ENCODE measurements at regions not wholly inside any gene's neighbourhood (a gene's known extent, or its start where the extent isn't known, plus 50 kb on each side); places are given as distances from the start of the nearest gene placed in this dataset.
"Not testable (repeated sequence)": the region's sequence is repeated elsewhere in the genome, so short reads cannot be mapped to it uniquely, and the experiment has no call there.

DNA sequence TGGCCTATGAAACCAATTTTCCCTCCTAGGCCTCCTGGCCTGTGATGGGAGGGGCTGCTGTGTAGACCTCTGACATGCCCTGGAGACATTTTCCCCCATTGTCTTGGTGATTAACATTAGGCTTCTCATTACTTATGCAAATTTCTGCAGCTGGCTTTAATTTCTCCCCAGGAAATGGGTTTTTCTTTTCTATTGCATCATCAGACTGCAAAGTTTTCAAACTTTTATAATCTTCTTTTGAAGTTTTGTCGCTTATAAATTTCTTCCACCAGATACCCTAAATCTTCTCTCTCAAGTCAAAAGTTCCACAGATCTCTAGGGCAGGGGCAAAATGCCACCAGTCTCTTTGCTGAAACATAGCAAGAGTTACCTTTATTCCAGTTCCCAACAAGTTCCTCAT, 482.7 kb upstream of the DPP6 start:
- POLR2A ChIA-PET; ATAC-seq; H4K20me1 ChIP-seq (ENCODE audit: insufficient read depth, low read length); H3K4me2 ChIP-seq (ENCODE audit: low read depth, low read length); CTCF ChIA-PET (ENCODE audit: low intra/inter-chr PET ratio, low total read pairs); FAIRE-seq; H3K79me2 ChIP-seq (ENCODE audit: insufficient read depth, low read length); BruUV-seq (replicated peaks); H3K4me1 ChIP-seq (ENCODE audit: insufficient read depth, low read length); H3K36me3 ChIP-seq (replicated peaks in 1 of 2; ENCODE audit: control insufficient read depth in 1 of 2, insufficient read depth in 2 of 2, low read length in 2 of 2); DNase-seq (ENCODE audit: low spot score); intact Hi-C loops (cut with micrococcal nuclease; ENCODE audit: unreplicated experiment); H2AFZ ChIP-seq (ENCODE audit: low read length); H3K27me3 ChIP-seq (ENCODE audit: control insufficient read depth in 1 of 2, insufficient read depth in 2 of 2, low read length in 2 of 2); H3K9ac ChIP-seq (ENCODE audit: insufficient read depth, low read depth, low read length); H3K27ac ChIP-seq (ENCODE audit: extremely low read length, insufficient read depth, low read length); in situ Hi-C loops (cut with HindIII; ENCODE audit: extremely low pct_ligation_motif_present, low pct_unique_long_range_greater_than_20kb); H3K4me3 ChIP-seq (replicated peaks in 1 of 3; ENCODE audit: insufficient read depth in 1 of 3, low read depth in 2 of 3, low read length in 3 of 3): not testable (repeated sequence)
- peaks cover 92% of the 10 kb centered on the region for H3K9me3 ChIP-seq (ENCODE audit: low read length)
- WGBS (ENCODE audit: low lambda C conversion rate), result 0% methylated on average over 1 of the region's 1 CpG

- BruUV-seq (replicated peaks), result no TSS peak
- intact Hi-C loops (cut with micrococcal nuclease; ENCODE audit: unreplicated experiment) (no loop called here), in situ Hi-C loops (cut with HindIII; ENCODE audit: extremely low pct_ligation_motif_present, low pct_unique_long_range_greater_than_20kb) (no loop called here)
- Histone ChIP-seq H3K4me1 (ENCODE audit: insufficient read depth, low read length) (no peaks in the 10 kb centered on the region), H3K9me3 (ENCODE audit: low read length) (peaks cover 89% of the 10 kb centered on the region), H3K79me2 (ENCODE audit: insufficient read depth, low read length) (no peaks in the 10 kb centered on the region), H3K4me2 (ENCODE audit: low read depth, low read length) (no peak overlapping the region), H3K4me3 (replicated peaks in 1 of 3; ENCODE audit: insufficient read depth in 1 of 3, low read depth in 2 of 3, low read length in 3 of 3) (no peak overlapping the region), H3K9ac (ENCODE audit: insufficient read depth, low read depth, low read length) (no peak overlapping the region), H3K27ac (ENCODE audit: extremely low read length, insufficient read depth, low read length) (no peak overlapping the region), H4K20me1 (ENCODE audit: insufficient read depth, low read length) (no peaks in the 10 kb centered on the region), H2AFZ (ENCODE audit: low read length) (no peak overlapping the region), H3K27me3 (ENCODE audit: control insufficient read depth in 1 of 2, insufficient read depth in 2 of 2, low read length in 2 of 2) (no peaks in the 10 kb centered on the region), H3K36me3 (replicated peaks in 1 of 2; ENCODE audit: control insufficient read depth in 1 of 2, insufficient read depth in 2 of 2, low read length in 2 of 2) (no peaks in the 10 kb centered on the region)
- DNase-seq (ENCODE audit: low spot score) (no peak), ATAC-seq (no peak), FAIRE-seq (no peak)
- POLR2A ChIA-PET, result no interaction called here
- no peak for TF ChIP-seq ZNF354B (CRISPR knock-in tag; IDR thresholded peaks at IDR 0.05)
- peak; percentile 14 for TF ChIP-seq ZFP36 (IDR thresholded peaks at IDR 0.05; ENCODE audit: borderline replicate concordance, low read depth, low read length, partially characterized antibody)
- 10% methylated on average over 1 of the region's 1 CpG for WGBS (ENCODE audit: low lambda C conversion rate)
- CTCF ChIA-PET (ENCODE audit: low intra/inter-chr PET ratio, low total read pairs), result no interaction called here
Observed at GRCh38 chr7:153576096-153576495, 476.1 kb upstream of the DPP6 start.

DNA sequence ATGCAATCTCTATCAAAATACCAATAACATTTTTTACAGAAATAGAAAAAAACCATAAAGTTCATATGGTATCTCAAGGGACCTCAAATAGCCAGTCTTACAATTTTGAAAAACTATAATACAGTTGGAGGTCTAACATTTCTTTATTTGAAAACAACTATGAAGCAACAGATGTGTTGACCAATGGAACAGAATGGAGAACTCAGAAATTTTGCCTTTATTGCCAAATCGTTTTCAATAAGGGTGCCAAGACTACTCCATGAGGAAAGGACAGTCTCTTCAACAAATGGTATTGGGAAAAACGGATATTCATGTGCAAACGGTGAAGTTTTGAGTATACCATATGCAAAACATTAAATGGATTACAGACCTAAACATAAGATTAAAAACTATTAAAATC, 470.8 kb upstream of the DPP6 start:
- intact Hi-C loops (cut with micrococcal nuclease; ENCODE audit: unreplicated experiment), result no loop called here
- in situ Hi-C loops (cut with HindIII; ENCODE audit: extremely low pct_ligation_motif_present, low pct_unique_long_range_greater_than_20kb), result no loop called here
- H3K9me3 ChIP-seq (ENCODE audit: low read length), result peaks cover 66% of the 10 kb centered on the region
- no peaks in the 10 kb centered on the region for H3K4me1 ChIP-seq (ENCODE audit: insufficient read depth, low read length)
- H3K27ac ChIP-seq (ENCODE audit: extremely low read length, insufficient read depth, low read length), result no peak overlapping the region
- WGBS (ENCODE audit: low lambda C conversion rate), result 2% methylated on average over 3 of the region's 3 CpGs
- no peaks in the 10 kb centered on the region for H4K20me1 ChIP-seq (ENCODE audit: insufficient read depth, low read length)
- no peaks in the 10 kb centered on the region for H3K36me3 ChIP-seq (replicated peaks in 1 of 2; ENCODE audit: control insufficient read depth in 1 of 2, insufficient read depth in 2 of 2, low read length in 2 of 2)
- H3K4me2 ChIP-seq (ENCODE audit: low read depth, low read length), result no peak overlapping the region
- H3K27me3 ChIP-seq (ENCODE audit: control insufficient read depth in 1 of 2, insufficient read depth in 2 of 2, low read length in 2 of 2), result no peaks in the 10 kb centered on the region
- H3K79me2 ChIP-seq (ENCODE audit: insufficient read depth, low read length), result no peaks in the 10 kb centered on the region
- no peak overlapping the region for H2AFZ ChIP-seq (ENCODE audit: low read length)
- DNase-seq (ENCODE audit: low spot score) (no peak), FAIRE-seq (no peak), ATAC-seq (no peak)
- no peak overlapping the region for H3K9ac ChIP-seq (ENCODE audit: insufficient read depth, low read depth, low read length)
- ChIA-PET POLR2A (no interaction called here), CTCF (ENCODE audit: low intra/inter-chr PET ratio, low total read pairs) (no interaction called here)
- H3K4me3 ChIP-seq (replicated peaks in 1 of 3; ENCODE audit: insufficient read depth in 1 of 3, low read depth in 2 of 3, low read length in 3 of 3), result no peak overlapping the region
- BruUV-seq (replicated peaks), result no TSS peak
- TF ChIP-seq ZNF264 (CRISPR knock-in tag; IDR thresholded peaks at IDR 0.05), result no peak
- TF ChIP-seq, protein P1, sequence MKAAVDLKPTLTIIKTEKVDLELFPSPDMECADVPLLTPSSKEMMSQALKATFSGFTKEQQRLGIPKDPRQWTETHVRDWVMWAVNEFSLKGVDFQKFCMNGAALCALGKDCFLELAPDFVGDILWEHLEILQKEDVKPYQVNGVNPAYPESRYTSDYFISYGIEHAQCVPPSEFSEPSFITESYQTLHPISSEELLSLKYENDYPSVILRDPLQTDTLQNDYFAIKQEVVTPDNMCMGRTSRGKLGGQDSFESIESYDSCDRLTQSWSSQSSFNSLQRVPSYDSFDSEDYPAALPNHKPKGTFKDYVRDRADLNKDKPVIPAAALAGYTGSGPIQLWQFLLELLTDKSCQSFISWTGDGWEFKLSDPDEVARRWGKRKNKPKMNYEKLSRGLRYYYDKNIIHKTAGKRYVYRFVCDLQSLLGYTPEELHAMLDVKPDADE (CRISPR knock-in tag; IDR thresholded peaks at IDR 0.05), result no peak
- no peak for TF ChIP-seq PCBP1 (IDR thresholded peaks at IDR 0.05; ENCODE audit: borderline replicate concordance, low read depth, low read length)
- TF ChIP-seq, protein P2, sequence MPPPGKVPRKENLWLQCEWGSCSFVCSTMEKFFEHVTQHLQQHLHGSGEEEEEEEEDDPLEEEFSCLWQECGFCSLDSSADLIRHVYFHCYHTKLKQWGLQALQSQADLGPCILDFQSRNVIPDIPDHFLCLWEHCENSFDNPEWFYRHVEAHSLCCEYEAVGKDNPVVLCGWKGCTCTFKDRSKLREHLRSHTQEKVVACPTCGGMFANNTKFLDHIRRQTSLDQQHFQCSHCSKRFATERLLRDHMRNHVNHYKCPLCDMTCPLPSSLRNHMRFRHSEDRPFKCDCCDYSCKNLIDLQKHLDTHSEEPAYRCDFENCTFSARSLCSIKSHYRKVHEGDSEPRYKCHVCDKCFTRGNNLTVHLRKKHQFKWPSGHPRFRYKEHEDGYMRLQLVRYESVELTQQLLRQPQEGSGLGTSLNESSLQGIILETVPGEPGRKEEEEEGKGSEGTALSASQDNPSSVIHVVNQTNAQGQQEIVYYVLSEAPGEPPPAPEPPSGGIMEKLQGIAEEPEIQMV (CRISPR knock-in tag; IDR thresholded peaks at IDR 0.05; ENCODE audit: low read depth), result no peak
- TF ChIP-seq, protein P3, sequence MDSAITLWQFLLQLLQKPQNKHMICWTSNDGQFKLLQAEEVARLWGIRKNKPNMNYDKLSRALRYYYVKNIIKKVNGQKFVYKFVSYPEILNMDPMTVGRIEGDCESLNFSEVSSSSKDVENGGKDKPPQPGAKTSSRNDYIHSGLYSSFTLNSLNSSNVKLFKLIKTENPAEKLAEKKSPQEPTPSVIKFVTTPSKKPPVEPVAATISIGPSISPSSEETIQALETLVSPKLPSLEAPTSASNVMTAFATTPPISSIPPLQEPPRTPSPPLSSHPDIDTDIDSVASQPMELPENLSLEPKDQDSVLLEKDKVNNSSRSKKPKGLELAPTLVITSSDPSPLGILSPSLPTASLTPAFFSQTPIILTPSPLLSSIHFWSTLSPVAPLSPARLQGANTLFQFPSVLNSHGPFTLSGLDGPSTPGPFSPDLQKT (CRISPR knock-in tag; IDR thresholded peaks at IDR 0.05; ENCODE audit: borderline replicate concordance), result no peak
- TF ChIP-seq MEIS2 (CRISPR knock-in tag; IDR thresholded peaks at IDR 0.05), result no peak
- no peak for TF ChIP-seq JUNB (CRISPR knock-in tag; IDR thresholded peaks at IDR 0.05; ENCODE audit: borderline replicate concordance)
